PC-9 (cell line): ENCODE measurements at regions not wholly inside any gene's neighbourhood (a gene's known extent, or its start where the extent isn't known, plus 50 kb on each side); places are given as distances from the start of the nearest gene placed in this dataset.

Experiments
- CTCF ChIP-seq: fragments of 200-600 bp; sonication (generic); conservative IDR thresholded peaks from 2 replicates; pipeline ENCODE4 v1.6.1; 2017; ENCODE audit warnings: mixed run types, antibody characterized with exemption, mild to moderate bottlenecking, moderate library complexity
- EZH2 ChIP-seq: fragments of 200-600 bp; sonication (generic); IDR thresholded peaks from 2 replicates; pipeline ENCODE4 v1.8.0; 2017; ENCODE audit warnings: antibody characterized with exemption, low read depth

DNA sequence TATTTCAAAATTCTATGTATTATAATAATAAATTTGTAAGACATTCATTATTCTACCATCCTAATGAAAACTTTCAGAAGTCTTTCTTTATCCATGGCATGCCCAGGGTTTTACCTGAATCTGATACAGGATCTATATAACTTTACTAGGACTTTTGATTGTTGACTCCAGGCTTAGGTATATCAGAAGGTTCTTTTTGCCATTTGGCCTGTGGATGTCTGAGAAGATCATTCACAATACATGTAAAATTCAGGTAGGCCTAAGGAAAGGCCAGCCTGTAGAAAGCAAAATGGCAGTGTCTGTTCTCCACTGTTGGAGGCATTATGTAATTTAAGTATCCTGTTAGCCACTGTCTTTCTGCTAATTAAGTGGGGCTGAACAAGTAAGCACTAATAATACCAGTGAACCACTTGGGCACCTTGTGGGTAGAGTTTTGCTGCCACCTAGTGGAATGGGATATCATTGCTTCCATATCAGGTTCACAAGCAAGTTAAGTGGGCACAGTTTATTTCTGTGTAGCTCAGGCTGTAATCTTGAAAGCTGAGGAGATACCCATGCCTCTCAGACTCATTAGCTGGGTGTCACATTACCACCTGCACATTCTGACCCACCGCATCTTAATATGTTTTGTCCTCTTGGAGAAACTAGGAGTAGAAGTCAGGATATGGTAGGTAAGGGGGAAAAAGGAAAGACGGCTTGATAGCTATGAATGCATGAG lies 105.5 kb downstream of the SEPTIN7 start:
- peak; percentile 97 for TF ChIP-seq CTCF
- no peak for TF ChIP-seq EZH2
